ENCODE measurements at regions not wholly inside any gene's neighbourhood (a gene's known extent, or its start where the extent isn't known, plus 50 kb on each side); places are given as distances from the start of the nearest gene placed in this dataset.

DNA sequence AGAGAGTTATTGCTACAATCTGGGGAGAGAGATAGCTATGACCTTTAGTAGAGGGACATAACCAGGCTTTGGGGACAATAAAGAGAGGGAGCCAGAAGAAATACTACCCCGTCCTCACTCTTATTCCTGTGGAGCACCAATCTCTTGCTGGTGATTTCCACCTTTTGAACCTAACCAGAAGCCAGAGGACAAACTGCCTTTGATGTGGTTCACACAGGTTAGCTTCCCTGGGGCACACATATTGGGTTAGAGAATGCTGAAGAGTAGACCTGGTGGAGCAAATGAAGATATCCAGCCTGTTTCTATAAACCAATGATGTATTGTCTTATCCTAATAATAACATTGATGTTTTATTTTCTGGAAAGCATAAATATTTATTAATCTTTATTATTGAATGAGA, 399.3 kb downstream of the HTR7 start:
- DNase-seq (ENCODE audit: extremely low read depth in 1 of 11, low read depth in 9 of 11, low spot score in 4 of 11): no peak

DNA sequence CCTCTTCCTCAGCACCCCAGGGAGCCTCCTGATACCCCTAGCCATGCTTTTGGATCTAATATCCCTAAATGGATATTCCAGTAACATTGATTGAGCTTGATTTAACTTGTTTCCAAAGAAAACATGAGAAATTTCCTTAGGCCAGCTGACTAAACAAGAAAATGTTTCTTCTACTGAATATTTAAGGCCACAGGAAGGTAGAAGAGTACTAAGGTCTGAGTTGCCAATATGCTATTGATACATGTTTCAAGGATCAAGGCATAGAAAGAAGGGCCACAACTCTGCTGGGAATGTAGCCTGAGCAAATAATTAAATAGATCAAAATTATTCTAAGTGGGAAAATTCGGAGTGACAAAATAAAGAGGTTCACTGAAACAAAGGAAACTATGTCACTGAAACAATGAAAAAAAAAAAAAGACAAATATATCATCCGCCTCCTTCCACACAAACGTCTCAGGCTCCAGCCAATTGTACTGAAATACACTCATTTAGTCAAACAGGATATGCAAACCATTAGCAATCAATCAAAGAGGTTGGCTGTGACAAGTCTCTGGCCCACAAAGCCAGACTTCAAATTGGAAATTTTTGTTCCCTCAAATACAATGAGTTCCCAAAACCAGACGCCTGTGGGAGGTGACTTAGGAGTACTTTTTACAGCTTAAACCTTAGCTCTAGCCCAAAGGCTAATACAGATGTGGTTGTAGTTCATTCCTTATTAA, 396.2 kb downstream of the HTR7 start:
- peak in 1 of 11 donors; percentile 41 for DNase-seq (ENCODE audit: extremely low read depth in 1 of 11, low read depth in 9 of 11, low spot score in 4 of 11)

DNA sequence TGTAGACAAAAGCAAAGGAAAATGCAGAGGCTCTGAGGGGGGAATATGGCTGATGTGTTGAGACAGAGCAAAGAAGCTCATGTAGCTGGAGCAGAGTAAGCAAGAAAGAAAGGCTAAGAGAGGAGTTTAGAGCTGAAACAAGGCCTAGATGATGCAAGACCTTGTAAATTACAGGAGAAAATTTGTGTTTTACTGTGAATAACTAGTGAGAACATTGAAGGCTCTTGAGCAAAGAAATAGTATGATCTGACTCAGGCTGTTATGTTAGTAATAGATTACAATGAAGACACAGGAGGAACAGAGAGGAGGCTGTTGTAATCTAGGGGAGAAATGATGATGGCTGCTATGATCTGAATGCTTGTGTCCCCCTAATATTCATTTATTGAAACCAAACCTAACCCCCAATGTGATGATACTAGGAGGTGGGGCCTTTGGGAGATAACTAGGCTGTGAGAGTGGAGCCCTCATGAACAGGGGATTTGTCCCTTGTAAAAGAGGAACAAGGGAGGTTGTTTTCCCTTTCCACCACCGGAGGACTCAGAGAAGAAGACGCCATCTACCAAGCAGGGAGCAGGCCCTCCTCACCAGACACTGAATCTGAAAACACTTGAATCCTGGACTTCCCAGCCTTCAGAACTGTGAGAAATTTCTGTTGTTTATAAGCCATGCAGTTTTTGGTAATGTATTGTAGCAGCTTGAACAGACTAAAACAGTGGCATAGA, 394.9 kb downstream of the HTR7 start:
- DNase-seq (ENCODE audit: extremely low read depth in 1 of 11, low read depth in 9 of 11, low spot score in 4 of 11): no peak

DNA sequence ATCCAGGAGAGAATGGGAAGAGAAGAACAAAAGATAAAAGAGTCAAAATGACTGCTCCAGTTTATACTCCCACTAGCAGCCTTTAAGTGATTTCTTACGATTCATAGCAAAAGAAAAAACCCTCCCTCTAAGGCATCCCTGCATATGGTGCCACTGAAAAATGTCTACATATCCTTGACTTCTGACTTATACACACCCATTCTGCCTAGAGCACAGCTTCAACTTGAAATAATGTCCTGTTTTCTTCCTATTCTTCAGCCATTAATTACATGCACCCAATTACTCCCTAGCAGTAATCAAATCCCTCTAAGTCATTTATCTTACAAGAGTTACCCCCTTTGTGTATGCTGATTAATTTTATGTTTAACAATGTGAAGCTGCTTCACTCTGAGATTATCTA, 393.5 kb downstream of the HTR7 start:
- DNase-seq (ENCODE audit: extremely low read depth in 1 of 11, low read depth in 9 of 11, low spot score in 4 of 11): no peak

DNA sequence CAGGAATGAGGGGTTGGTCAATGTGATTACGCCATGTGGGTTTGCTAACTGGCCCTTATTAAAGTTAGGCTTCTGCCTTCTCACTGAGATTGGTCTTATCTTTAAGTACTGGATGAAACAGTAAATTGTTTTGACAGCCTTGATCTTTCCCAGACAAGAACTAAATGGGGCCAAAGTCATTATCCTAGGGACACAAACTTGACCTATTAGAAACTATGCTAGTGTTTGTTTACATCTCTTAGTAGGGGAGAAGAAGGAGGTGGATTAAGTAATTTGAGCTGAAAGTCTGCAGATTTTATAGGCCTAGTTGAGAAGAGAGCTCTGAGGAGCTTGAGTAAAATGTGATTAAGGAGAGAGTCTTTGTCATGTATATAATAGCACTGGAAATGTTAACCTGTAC, 386.9 kb downstream of the HTR7 start:
- DNase-seq (ENCODE audit: extremely low read depth in 1 of 11, low read depth in 9 of 11, low spot score in 4 of 11): no peak

DNA sequence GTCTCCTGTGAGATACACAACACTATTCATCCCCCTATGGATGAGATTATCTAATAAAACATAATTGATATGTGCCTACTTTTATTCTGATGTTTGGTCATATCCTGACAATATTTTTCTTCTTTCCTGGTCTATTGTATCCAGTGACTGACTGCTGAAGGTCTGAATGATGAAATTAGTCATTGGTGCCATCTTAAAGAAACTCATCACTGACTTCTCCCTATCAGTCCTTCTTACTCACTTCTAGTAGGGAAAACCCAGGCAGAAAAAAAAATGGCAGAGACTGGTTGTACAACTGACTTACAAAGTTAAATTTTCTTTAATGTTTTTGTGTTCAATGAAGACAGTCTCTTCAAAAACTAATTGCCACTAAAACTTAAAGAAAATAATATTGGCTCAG, 377.4 kb downstream of the HTR7 start:
- DNase-seq (ENCODE audit: extremely low read depth in 1 of 11, low read depth in 9 of 11, low spot score in 4 of 11): no peak

DNA sequence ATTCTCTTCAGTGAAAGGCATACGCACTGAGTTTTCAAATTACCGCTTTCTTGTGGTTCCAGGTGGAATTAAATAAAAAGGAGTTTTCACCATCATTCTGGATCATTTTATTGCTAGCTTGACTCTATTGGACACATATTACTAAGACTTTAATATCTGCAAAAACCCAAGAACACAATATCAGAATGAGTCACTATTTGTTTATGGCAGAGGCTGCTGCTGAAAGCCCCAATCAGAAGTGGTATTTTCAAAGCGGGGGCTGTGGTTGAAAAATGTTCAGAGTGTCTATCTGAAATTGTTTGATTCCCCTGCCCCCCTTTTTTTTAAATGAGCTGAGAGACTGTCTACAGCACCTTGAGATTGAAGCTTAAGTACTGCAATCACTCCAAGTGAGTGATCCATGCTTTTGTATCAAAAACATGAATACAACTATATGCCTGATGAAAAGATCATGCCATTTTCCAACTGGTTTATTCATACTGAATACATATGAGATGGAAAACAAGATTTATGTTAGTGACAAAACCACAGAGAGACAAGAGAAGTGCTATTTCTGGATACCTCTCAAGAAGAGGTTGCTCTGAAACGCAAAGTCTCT, 376.4 kb downstream of the HTR7 start:
- DNase-seq (ENCODE audit: extremely low read depth in 1 of 11, low read depth in 9 of 11, low spot score in 4 of 11): no peak

DNA sequence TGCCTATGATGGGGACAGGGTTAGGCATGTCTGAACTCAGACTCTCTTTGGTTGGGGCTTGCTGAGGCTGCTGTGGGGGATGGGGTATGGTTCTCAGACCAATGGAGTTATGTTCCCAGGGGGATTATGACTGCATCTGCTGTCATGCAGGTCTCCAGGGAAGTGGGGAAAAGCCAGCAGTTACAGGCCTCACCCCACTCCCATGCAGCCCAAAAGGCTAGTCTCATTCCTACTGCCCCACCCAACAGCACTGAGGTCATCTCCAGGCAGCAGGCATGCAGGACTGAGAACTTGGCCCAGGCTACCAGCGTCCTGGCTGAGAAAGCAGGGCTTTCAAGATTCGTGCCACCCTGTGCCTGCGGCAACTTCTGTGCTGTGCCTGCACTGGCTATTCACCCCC, 373.3 kb downstream of the HTR7 start:
- no peak for DNase-seq (ENCODE audit: extremely low read depth in 1 of 11, low read depth in 9 of 11, low spot score in 4 of 11)

DNA sequence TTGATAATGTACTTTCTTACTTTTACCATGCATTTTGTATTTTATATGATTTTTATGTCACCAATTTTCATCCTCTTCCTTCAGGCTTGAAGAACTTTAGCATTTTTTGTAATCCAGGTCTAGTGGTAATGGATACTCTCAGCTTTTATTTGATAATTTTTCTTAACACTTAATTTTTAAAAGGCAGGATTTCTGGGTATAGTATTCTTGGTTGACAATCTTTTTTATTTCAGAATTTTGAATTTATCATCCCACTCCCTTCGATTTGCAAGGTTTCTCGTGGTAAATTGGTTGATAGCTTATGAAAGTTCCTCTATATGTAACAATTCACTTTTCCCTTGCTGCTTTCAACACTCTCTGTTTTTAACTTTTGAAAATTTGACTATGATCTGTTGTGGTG, 363.7 kb downstream of the HTR7 start:
- no peak for DNase-seq (ENCODE audit: extremely low read depth in 1 of 11, low read depth in 9 of 11, low spot score in 4 of 11)

DNA sequence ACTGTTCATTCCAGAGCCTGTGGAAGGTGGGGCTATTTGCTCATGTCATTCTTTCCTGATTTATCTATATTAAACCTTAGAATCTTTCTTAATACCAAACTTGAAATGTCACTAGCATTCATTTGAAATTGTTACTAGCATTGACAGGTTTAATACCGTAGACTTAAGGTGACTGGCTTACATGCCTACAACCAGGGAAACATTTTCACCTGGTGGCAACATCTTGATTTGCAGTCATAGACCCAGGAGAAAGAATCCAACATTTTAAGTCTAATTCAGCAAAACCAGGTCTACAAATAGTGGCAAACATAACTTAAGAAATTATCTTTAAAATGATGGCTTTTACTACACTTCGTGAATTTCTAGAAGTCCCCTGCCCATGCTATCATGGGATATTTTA, 353.7 kb downstream of the HTR7 start:
- no peak for DNase-seq (ENCODE audit: extremely low read depth in 1 of 11, low read depth in 9 of 11, low spot score in 4 of 11)

DNA sequence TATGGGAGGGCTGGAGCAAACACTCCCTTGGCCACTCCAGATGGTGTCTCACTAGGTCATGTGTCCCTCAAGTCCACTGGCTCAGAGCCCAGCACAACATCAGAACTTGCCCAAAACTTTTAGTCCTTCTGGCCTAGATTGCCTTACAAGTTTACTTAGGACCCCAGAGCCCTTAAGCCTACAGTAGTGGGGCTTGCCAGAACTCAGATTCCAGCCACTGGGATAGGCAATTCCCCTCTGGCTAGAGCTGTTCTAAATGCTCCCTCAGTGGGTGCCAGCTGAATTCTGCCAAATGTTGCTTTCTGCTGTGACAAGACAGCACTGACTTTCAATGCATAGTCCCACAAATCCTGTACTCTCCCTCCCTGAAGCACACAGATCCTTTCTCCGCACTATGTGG, 331.1 kb downstream of the HTR7 start:
- no peak for DNase-seq (ENCODE audit: extremely low read depth in 1 of 11, low read depth in 9 of 11, low spot score in 4 of 11)

DNA sequence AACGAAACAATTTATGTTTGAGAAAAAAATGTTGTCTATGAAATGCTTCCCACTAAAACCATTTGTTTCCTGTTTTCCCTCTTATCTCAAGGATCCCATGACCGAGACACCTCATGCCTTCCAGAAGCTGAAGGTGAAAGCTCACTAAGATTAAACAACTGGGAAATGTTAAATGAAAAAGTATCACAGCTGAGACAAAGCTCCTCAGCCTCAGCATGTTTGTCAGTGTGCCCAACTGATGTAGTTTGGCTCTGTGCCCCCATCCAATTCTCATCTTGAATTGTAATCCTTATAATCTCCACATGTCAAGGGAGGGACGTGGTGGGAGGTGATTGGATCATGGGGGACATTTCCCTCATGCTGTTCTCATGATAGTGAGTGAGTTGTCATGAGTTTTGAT, 327.3 kb downstream of the HTR7 start:
- no peak for DNase-seq (ENCODE audit: extremely low read depth in 1 of 11, low read depth in 9 of 11, low spot score in 4 of 11)

DNA sequence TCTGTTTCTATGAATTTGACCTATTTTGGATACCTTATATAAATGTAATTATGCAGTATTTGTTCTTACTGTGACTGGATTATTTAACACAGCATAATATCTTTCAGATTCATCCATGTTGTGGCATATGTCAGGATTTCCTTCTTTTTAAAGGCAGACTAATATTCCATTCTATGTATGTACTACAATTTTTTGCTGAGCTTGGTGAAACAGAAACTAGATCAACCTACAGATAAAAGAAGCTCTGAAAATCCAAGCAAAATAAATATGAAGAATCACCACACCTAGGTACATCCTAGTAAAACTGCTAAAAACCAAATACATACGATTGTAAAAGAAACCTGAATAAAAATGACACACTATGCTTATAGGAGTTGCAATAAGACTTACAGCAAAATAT, 300.5 kb downstream of the HTR7 start:
- no peak for DNase-seq (ENCODE audit: extremely low read depth in 1 of 11, low read depth in 9 of 11, low spot score in 4 of 11)

DNA sequence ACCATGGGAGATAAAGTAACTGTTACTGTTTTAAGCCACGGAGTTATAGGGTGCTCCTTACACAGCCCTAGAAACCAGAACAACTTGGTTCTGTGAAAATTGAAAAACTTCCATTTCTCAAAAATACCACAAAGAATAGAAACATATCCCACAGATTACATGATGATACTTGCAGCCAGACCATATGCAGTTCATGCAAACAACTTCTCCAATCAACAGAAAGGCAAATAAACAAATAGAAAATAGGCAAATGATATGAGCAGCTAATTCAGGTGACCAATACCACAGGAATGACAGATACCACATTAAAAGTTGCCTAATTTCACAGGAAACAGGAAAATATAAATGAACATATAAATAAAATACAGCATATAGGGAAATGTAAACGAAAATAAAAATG, 297.5 kb downstream of the HTR7 start:
- no peak for DNase-seq (ENCODE audit: extremely low read depth in 1 of 11, low read depth in 9 of 11, low spot score in 4 of 11)

DNA sequence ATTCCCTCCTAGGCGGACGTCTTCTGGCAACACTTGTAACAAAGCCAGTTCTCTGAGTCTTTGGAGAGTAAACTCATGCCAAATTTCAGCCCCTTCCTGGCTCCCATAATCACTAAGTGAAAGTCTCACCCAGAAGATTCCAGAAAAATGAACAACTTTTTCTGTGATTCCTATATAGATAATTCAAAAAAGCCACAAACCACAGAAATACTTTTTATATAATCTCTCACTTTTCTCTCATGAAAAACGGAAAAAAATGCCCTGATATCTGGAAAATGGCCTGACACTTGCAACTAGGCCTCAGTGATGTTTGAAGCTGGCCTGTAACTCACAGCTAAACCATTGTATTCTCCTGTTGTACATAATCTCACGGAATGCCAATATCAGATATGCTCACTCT, 296.2 kb downstream of the HTR7 start:
- DNase-seq (ENCODE audit: extremely low read depth in 1 of 11, low read depth in 9 of 11, low spot score in 4 of 11): no peak

DNA sequence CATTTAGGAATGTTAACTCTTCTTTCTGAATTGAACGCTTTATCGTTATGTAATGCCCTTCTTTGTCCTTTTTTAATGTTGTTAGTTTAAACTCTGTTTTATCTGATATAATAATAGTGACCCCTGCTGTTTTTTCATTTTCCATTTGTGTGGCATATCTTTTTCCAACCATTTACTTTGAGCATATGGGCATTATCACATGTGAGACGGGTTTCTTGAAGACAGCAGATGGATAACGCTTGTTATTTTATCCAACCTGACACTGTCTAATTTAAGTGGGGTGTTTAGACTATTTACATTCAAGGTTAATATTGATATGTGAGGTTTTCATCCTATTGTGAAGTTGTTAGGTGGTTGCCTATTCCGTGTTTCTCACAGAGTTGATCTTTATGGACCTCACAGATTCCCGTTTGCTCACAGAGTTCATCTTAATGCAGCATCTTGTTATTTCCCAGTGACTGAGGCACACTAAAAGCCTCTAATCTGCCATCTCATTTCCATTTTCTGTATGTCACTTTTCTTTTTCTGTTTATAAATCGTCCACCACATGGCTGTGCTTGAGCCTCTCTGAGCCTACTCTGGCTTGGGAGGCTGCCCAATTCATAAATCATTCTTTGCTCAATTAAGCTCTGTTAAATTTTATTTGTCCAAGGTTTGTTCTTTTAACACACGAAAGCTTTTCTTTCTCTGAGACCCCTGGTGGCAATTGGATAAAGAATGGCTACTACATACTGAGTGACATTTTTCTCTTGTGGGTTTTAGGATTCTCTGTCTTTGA, 286.2 kb downstream of the HTR7 start:
- peak in 4 of 11 donors; percentile 15 to 20 (median 17) for DNase-seq (ENCODE audit: extremely low read depth in 1 of 11, low read depth in 9 of 11, low spot score in 4 of 11)

DNA sequence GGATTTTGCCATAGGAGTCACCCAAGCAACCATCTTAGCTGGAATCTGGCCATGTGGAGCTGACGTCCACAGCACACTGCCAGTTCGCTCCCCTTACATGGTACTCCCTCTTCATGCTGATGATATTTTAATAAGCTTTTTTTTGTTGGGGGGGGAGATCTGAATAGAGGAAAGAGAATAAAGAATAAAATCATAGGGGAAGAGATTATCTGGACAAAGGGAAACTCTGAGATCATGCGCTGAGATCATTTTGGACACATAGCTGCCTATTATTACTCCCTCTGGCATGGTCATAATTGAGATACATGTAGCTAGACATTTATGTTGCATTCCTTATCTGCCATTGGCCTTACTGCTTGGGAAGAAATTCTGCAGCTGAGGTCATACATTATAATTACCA, 282.7 kb downstream of the HTR7 start:
- no peak for DNase-seq (ENCODE audit: extremely low read depth in 1 of 11, low read depth in 9 of 11, low spot score in 4 of 11)

DNA sequence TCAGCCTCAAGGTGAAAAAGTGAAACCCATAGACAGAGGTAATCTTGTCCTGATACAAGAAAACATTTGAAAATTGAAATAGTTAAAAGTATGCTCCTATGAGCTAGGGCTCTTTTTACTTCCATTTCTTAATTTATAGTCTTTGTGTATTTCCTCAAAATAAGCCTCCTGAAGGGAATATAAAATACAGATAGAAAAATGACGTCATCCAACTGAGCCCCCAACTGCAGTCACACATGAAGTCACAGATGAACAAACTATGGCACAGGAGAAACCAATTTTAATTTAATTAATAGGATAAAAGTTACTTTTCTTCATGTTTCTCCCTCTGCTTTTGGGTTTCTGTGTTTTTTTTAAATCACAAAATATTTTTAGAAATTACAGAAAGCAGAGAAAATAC, 280.3 kb downstream of the HTR7 start:
- no peak for DNase-seq (ENCODE audit: extremely low read depth in 1 of 11, low read depth in 9 of 11, low spot score in 4 of 11)

DNA sequence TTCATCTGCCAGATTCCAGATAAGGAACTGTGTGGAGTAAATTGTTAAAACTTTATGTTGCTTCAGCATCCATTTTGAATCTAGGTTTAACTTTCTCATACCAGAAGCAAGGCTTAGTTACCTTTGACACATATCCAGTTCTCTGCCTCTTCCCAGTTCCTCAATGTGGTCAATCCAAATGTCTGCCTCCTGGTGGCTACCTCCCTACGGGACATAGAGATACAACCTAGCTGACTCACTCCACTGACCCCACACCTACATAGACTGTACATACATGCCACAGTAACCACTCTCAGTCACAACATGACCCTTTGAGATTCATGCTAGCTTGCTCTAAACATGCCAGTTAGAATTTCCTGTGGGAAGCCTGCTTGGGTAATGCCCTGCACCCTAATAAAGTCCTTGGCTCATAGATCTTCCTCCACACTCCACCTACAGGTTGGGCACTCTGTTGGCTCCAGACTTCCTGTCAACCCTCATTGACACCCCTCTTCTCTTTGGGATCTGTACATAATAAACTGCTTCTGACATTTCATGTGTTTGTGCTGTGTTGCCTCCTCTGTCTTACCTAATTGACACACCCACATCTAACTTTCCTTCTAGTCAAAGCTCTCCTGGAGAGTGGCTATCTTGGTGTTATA, 278.1 kb downstream of the HTR7 start:
- DNase-seq (ENCODE audit: extremely low read depth in 1 of 11, low read depth in 9 of 11, low spot score in 4 of 11): no peak
